Peyer's patch (tissue), 4 donors: ENCODE measurements at regions not wholly inside any gene's neighbourhood (a gene's known extent, or its start where the extent isn't known, plus 50 kb on each side); places are given as distances from the start of the nearest gene placed in this dataset.

Source experiments
- CTCF ChIP-seq, 6 experiments: fragments of 450-650 bp in 4 of 6; fragments of 200-600 bp in 2 of 6; sonication (generic) in 1 of 6; IDR thresholded peaks; one replicate each; pipeline ENCODE4 v1.5.1; 2017 to 2019; ENCODE audit warnings: antibody characterized with exemption in 6 of 6, mild to moderate bottlenecking in 3 of 6, moderate library complexity in 1 of 6
- POLR2A ChIP-seq, 2 donors: fragments of 450-650 bp; IDR thresholded peaks; one replicate each; pipeline ENCODE4 v1.5.1; 2017; ENCODE audit warnings: antibody characterized with exemption in 2 of 2, mild to moderate bottlenecking in 2 of 2, moderate library complexity in 2 of 2

GRCh38 chr5:82657033-82657699 is 379.0 kb upstream of the RPS23 start:
- TF ChIP-seq CTCF (IDR thresholded peaks at IDR 0.05) (no peak), POLR2A (IDR thresholded peaks at IDR 0.05) (no peak)
